ENCODE measurements at regions not wholly inside any gene's neighbourhood (a gene's known extent, or its start where the extent isn't known, plus 50 kb on each side); places are given as distances from the start of the nearest gene placed in this dataset.

GRCh38 chr2:142236181-142236580 is 105.4 kb upstream of the LRP1B start:
- Histone ChIP-seq H3K27ac (no peak overlapping the region), H3K4me1 (no peaks in the 10 kb centered on the region), H3K4me3 (no peak overlapping the region), H3K27me3 (no peaks in the 10 kb centered on the region), H3K36me3 (no peaks in the 10 kb centered on the region), H3K9me3 (no peaks in the 10 kb centered on the region)
- no peak for ATAC-seq
- DNase-seq, result no peak
- in situ Hi-C loops (cut with MboI; ENCODE audit: low sequenced_read_pairs in 4 of 4), result no loop called here
- TF ChIP-seq CTCF (IDR thresholded peaks at IDR 0.05 in 4 of 5, conservative IDR thresholded peaks at IDR 0.05 in 1 of 5) (no peak), POLR2A (IDR thresholded peaks at IDR 0.05) (no peak)
- intact Hi-C loops (cut with DNase I; ENCODE audit: low total_unique reads), result no loop called here

- H3K27me3 ChIP-seq, result no peaks in the 10 kb centered on the region
- H3K9me3 ChIP-seq, result no peaks in the 10 kb centered on the region
- in situ Hi-C loops (cut with MboI; ENCODE audit: low sequenced_read_pairs in 4 of 4) (no loop called here), intact Hi-C loops (cut with DNase I; ENCODE audit: low total_unique reads) (no loop called here)
- H3K4me3 ChIP-seq, result no peak overlapping the region
- no peak overlapping the region for H3K27ac ChIP-seq
- no peak for TF ChIP-seq POLR2A (IDR thresholded peaks at IDR 0.05)
- no peak for TF ChIP-seq CTCF (IDR thresholded peaks at IDR 0.05 in 4 of 5, conservative IDR thresholded peaks at IDR 0.05 in 1 of 5)
- H3K4me1 ChIP-seq, result no peaks in the 10 kb centered on the region
- no peaks in the 10 kb centered on the region for H3K36me3 ChIP-seq
- no peak for DNase-seq
- no peak for ATAC-seq
These were observed 103.9 kb upstream of the LRP1B start for GRCh38 chr2:142234741-142235140.

- Histone ChIP-seq H3K36me3 (no peaks in the 10 kb centered on the region), H3K4me3 (no peak overlapping the region), H3K4me1 (no peaks in the 10 kb centered on the region), H3K27ac (no peak overlapping the region), H3K27me3 (no peaks in the 10 kb centered on the region), H3K9me3 (no peaks in the 10 kb centered on the region)
- TF ChIP-seq POLR2A (IDR thresholded peaks at IDR 0.05), result no peak
- TF ChIP-seq CTCF (IDR thresholded peaks at IDR 0.05 in 4 of 5, conservative IDR thresholded peaks at IDR 0.05 in 1 of 5), result no peak
- ATAC-seq (no peak), DNase-seq (no peak)
- intact Hi-C loops (cut with DNase I; ENCODE audit: low total_unique reads) (no loop called here), in situ Hi-C loops (cut with MboI; ENCODE audit: low sequenced_read_pairs in 4 of 4) (no loop called here)
These were observed 92.5 kb upstream of the LRP1B start for GRCh38 chr2:142223309-142223708.

- ATAC-seq, result no peak
These were observed 91.9 kb upstream of the LRP1B start for GRCh38 chr2:142222715-142223114.

More at GRCh38 chr2:142222715-142223114, 91.9 kb upstream of the LRP1B start:
- intact Hi-C loops (cut with DNase I; ENCODE audit: low total_unique reads) (no loop called here), in situ Hi-C loops (cut with MboI; ENCODE audit: low sequenced_read_pairs in 4 of 4) (no loop called here)
- Histone ChIP-seq H3K9me3 (no peaks in the 10 kb centered on the region), H3K4me3 (no peak overlapping the region), H3K36me3 (no peaks in the 10 kb centered on the region), H3K4me1 (no peaks in the 10 kb centered on the region), H3K27ac (no peak overlapping the region), H3K27me3 (no peaks in the 10 kb centered on the region)
- no peak for TF ChIP-seq CTCF (IDR thresholded peaks at IDR 0.05 in 4 of 5, conservative IDR thresholded peaks at IDR 0.05 in 1 of 5)
- TF ChIP-seq POLR2A (IDR thresholded peaks at IDR 0.05), result no peak
- no peak for DNase-seq

Data from gastrocnemius medialis (tissue), 4 donors.